ENCODE measurements at regions not wholly inside any gene's neighbourhood (a gene's known extent, or its start where the extent isn't known, plus 50 kb on each side); places are given as distances from the start of the nearest gene placed in this dataset.
"Not testable (repeated sequence)": the region's sequence is repeated elsewhere in the genome, so short reads cannot be mapped to it uniquely, and the experiment has no call there.

DNA sequence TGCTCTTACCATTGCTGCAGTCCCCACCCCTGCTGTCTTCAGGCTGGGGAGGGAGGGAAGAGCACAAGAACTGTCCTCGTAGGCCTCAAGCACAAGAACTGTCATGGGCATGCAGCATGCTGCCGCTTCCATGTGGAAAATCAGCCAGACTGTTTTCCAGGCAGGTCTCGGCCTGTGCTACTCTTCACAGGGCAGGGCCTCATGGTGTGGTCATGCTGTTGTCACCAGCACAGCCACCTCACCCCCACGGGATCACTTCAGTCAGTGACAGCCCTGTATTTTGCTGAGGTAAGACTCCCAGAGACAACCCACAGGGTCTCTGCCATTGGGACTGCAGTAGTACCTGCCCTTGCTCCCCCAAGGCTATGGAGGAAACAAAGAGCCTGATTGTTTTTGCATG, 205.3 kb downstream of the NAP1L3 start:
- TF ChIP-seq, protein P1, sequence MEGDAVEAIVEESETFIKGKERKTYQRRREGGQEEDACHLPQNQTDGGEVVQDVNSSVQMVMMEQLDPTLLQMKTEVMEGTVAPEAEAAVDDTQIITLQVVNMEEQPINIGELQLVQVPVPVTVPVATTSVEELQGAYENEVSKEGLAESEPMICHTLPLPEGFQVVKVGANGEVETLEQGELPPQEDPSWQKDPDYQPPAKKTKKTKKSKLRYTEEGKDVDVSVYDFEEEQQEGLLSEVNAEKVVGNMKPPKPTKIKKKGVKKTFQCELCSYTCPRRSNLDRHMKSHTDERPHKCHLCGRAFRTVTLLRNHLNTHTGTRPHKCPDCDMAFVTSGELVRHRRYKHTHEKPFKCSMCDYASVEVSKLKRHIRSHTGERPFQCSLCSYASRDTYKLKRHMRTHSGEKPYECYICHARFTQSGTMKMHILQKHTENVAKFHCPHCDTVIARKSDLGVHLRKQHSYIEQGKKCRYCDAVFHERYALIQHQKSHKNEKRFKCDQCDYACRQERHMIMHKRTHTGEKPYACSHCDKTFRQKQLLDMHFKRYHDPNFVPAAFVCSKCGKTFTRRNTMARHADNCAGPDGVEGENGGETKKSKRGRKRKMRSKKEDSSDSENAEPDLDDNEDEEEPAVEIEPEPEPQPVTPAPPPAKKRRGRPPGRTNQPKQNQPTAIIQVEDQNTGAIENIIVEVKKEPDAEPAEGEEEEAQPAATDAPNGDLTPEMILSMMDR (IDR thresholded peaks at IDR 0.05) = no peak
- no peak for TF ChIP-seq ZFX (IDR thresholded peaks at IDR 0.05; ENCODE audit: borderline replicate concordance)

GRCh38 chrX:93466383-93466782, 207.0 kb downstream of the NAP1L3 start:
- no peak for TF ChIP-seq ZFX (IDR thresholded peaks at IDR 0.05; ENCODE audit: borderline replicate concordance)
- TF ChIP-seq, protein P1 (IDR thresholded peaks at IDR 0.05) = no peak
- no peak overlapping the region for H3K27ac ChIP-seq

More for the DNA sequence above, 205.3 kb downstream of the NAP1L3 start:
- H3K27ac ChIP-seq = no peak overlapping the region

GRCh38 chrX:93461060-93461459, 212.3 kb downstream of the NAP1L3 start:
- H3K27ac ChIP-seq = no peak overlapping the region
- TF ChIP-seq, protein P1 (IDR thresholded peaks at IDR 0.05) = no peak
- no peak for TF ChIP-seq ZFX (IDR thresholded peaks at IDR 0.05; ENCODE audit: borderline replicate concordance)

DNA sequence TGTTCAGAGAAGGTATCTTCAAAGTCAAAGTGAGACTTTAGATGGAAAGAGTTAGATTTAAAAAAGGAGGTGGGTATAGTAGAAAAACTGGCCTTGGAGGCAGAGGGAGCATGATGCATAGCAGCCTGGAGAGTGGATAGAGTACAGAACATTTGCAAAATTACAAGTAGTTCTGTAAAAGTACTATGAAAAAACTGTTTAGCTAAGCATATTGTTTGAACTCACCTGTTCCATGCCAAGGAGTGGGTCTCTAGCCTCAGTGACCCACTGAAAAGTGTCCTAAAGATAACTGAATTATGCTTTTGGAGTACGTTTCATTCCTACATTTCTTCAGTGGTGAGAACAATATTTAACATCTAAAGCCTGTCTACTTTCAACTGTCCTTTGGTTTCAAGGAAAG, 218.9 kb downstream of the NAP1L3 start:
- H3K27ac ChIP-seq = no peak overlapping the region
- no peak for TF ChIP-seq ZFX (IDR thresholded peaks at IDR 0.05; ENCODE audit: borderline replicate concordance)

GRCh38 chrX:93434721-93435120, 238.7 kb downstream of the NAP1L3 start:
- H3K27ac ChIP-seq = not testable (repeated sequence)

- no peak overlapping the region for H3K27ac ChIP-seq
- TF ChIP-seq ZFX (IDR thresholded peaks at IDR 0.05; ENCODE audit: borderline replicate concordance) = no peak
- TF ChIP-seq, protein P1 (IDR thresholded peaks at IDR 0.05) = no peak
Observed at GRCh38 chrX:93428497-93428896, 244.9 kb downstream of the NAP1L3 start.

GRCh38 chrX:93422693-93423092, 250.7 kb downstream of the NAP1L3 start:
- H3K27ac ChIP-seq = no peak overlapping the region
- no peak for TF ChIP-seq ZFX (IDR thresholded peaks at IDR 0.05; ENCODE audit: borderline replicate concordance)
- TF ChIP-seq, protein P1 (IDR thresholded peaks at IDR 0.05) = peak; percentile 63

GRCh38 chrX:93420525-93421082, 252.8 kb downstream of the NAP1L3 start:
- H3K27ac ChIP-seq = no peak overlapping the region
- no peak for TF ChIP-seq ZFX (IDR thresholded peaks at IDR 0.05; ENCODE audit: borderline replicate concordance)
- TF ChIP-seq, protein P1 (IDR thresholded peaks at IDR 0.05) = no peak
